NT2/D1 (cell line): ENCODE measurements at regions not wholly inside any gene's neighbourhood (a gene's known extent, or its start where the extent isn't known, plus 50 kb on each side); places are given as distances from the start of the nearest gene placed in this dataset.

ENCODE experiments used
- YY1 ChIP-seq: IDR thresholded peaks from 2 replicates; pipeline ENCODE4 v1.6.1; 2011; ENCODE audit not compliant: insufficient read length, insufficient read depth
- ZNF274 ChIP-seq: IDR thresholded peaks from 2 replicates; pipeline ENCODE4 v1.6.1; 2011; ENCODE audit warnings: mild to moderate bottlenecking, low read depth, low read length

DNA sequence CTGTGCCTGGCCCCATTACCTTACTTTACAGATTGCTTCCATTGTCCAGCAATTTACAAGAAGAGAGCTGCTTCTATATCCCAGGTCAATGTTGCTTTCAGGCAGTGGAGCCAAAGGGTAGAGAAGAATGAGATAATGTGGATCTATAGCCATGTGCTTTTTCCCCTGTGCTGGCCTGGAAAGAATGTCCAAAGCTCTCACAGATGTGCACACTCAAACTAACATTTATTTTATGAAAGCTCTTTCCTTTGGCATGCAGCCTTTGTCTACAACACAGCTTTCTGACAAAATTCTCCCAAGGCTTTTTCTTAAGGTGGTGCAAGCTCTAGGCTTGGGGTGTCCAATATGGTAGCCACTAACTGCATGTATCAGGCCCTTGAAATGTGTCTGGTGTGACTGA is 217.3 kb downstream of the LRRC70 start:
- TF ChIP-seq YY1 (no peak), ZNF274 (no peak)
